GM21786 (cell line): ENCODE measurements at regions not wholly inside any gene's neighbourhood (a gene's known extent, or its start where the extent isn't known, plus 50 kb on each side); places are given as distances from the start of the nearest gene placed in this dataset.

ENCODE experiments used
- ATAC-seq: cut with Tn5 transposase; IDR thresholded peaks from one replicate; pipeline ENCODE4 v1.9.1; 2021; ENCODE audit not compliant: unreplicated experiment

DNA sequence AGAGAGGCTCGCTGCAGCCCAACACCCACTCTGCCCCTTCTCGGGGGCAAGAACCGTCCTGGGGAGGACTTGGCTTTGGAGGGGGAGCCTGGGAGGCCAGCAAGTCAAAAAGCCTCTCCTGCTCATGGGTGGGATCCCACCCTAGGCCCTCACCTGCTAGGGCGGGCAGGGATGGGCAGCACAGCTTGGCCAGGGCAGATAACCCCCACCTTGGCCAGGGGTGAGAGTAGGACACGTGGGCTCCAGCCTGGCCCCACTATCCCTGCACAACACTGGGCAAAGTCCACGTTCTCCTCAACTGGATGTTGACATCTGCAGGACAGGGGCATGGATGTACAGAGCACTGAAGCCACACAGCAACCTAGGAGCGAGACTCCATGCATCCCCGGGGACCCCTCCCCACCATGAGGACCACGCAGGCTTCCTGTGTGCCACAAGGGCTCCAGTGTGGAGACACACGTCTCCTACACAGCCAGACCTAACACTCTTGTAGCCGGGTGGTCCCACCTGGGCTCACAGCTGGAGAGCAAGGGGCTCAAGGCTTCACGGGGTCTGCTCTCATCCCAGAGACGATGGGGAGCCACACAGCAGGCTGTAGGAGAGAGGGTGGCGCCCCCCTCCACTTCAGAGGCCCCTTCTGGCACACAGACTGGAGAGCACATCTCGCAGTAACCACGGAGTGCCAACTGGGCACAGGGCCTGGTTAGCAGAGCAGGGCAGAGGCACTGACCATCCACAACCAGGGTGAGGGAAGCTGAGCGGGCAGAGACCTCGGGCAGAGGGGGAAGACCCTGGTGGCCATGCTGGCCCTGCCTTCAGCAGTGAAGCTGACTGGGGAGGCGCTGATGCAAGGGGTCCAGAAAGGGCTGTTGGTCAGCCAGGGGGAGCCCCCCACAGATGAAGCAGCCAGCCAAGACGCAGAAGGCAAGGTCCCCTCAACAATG, 171.1 kb downstream of the CRYBB2 start:
- ATAC-seq = no peak

DNA sequence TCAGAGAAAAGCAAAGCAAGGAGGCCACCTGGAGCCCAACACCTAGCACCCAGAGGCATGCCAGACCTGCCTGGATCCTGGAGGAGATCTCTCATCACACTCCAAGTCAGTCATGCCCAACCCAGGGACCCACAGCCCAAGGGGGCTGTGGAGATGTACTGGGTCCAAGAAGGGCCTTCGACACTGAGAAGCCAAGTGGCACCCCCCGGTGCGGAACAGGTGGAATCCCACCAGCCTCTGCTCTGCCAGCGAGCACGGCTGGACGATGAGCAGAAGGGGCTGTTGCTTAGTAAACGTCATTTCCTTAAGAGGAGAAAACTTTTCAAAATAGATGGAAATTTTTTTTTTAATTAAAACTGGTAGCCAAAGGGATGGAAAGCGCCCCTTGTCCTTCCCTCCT, 171.9 kb upstream of the GRK3 start:
- ATAC-seq = no peak

GRCh38 chr22:25393121-25393805, 171.2 kb upstream of the GRK3 start:
- ATAC-seq = no peak

GRCh38 chr22:25395468-25395867, 169.0 kb upstream of the GRK3 start:
- ATAC-seq = no peak

DNA sequence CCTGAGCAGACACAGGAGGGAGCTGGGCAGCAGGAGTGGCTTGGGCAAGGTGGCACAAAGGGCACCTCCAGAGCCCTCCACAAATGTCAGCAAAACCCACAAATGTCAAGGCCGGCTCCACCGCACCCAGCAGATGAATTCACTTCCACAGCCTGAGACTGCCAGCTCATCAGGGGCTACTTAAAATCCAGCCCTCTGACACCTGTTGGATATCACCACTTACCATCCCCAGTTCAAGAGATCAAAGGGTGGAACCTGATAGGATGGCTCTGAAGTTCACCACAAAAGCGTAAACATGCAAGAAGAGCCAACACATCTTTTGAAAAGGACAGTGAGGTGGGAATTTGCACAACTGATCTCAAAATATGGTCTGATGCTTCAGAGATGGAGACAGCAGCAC, 168.6 kb upstream of the GRK3 start:
- no peak for ATAC-seq

DNA sequence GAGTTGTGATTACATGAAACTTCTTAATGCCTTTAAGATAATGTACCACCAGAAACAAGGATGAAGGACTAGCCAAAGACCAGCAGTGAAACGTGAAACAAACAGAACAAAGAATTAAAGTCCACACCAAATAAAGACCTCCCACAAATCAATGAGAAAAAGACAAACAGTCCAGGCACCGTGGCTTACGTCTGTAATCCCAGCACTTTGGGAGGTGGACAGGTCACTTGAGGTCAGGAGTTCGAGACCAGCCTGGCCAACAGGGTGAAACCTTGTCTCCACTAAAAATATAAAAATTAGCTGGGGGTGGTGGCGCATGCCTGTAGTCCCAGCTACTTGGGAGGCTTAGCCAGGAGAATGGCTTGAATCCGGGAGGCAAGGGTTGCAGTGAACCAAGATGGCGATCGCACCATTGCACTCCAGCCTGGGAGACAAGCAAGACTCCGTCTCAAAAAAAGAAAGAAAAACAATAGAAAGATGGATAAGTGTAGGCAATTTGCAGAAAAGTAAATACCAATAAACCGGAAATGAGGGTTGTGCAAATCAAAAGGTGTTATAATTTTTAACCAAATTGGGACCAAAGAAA, 167.8 kb upstream of the GRK3 start:
- no peak for ATAC-seq

DNA sequence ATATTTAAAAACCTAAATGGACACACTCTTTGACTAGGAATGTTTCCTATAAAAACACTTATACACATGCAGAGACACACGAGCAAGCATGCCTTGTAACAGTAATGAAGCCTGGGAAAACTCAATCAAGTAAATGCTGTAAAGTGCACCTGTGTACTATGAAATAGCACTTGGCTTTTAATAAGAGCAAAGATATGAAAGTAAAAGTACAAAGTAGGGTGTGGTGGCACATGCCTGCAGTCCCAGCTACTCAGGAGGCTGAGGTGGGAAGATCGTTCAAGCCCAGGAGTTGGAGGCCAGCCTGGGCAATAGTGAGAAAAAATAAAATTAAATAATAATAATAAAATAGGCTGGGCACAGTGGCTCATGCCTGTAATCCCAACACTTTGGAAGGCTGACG, 166.9 kb upstream of the GRK3 start:
- no peak for ATAC-seq

- ATAC-seq = peak; percentile 49
Observed at GRCh38 chr22:25398591-25399062, 165.8 kb upstream of the GRK3 start.

DNA sequence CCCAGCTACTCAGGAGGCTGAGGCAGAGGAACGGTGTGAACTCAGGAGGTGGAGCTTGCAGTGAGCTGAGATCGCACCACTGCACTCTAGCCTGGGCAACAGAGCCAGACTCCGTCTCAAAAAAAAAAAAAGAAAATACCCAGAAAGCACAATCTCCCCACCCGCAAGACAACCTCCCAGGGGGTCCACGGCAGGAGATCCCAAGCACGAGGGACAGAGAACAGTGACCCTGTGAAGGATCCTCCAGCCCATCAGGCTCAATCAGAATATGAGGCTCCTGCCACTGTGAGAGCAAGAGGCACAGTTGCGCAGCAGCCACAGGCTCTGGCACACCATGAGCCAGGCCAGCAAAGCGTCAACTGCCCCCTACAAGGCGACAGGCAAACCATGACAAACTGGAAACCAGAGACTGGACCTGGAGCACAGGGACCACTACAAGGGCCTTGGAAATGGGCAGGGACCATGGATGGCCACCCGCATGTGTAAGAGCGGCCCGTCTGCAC, 164.8 kb upstream of the GRK3 start:
- ATAC-seq = no peak

DNA sequence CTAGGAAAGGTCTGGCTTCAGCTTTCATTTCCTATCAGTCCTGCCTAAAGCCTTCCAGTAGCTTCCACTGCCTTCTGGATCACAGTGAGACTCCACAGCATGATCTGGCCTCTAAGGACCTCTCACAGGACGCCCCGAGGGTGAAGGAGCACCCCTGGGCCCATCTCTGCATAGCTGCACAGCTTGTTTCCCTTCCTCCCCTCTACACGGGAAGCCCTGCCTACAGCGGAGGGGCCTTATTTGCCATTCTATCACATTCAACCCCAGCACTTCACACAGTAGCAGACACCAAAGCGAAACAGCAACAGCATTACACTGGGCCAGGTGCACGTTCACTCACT, 162.3 kb upstream of the GRK3 start:
- no peak for ATAC-seq

DNA sequence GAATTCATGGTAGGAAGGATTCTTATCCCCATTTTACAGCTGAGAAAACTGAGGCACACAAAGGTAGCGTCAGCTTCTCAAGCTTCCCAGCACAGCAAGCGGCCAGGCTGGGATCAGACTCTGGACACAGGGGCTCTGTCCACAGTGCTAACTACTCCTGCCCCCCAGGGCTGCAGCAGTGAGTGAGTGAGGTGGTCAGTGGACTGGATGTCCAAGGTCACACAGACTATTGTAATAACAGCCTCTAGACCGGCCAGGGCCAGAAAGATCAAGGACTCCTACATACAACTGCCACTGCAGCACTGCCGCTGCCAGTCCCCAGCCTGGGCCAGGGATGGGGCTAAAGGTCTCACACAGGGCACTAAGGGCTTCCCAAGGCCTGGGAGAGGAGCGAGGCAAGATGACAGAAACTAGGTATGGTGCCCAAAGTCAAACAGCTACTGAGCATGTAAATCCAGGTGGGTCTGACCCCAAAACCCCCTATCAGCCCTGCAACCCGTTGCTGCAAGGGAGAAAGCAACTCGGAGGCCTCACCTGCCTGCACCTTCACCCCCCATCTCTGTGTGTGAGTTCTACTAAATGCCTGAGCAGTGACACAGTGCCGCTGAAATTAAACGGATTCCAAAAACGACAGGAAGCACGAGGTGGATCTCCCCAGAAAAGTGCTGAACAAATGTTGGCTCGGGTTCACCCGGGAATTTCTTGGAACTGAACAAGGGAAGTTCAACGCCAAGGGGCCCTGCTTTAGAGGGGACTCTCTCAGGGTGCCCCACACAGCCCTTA, 161.8 kb upstream of the GRK3 start:
- no peak for ATAC-seq

DNA sequence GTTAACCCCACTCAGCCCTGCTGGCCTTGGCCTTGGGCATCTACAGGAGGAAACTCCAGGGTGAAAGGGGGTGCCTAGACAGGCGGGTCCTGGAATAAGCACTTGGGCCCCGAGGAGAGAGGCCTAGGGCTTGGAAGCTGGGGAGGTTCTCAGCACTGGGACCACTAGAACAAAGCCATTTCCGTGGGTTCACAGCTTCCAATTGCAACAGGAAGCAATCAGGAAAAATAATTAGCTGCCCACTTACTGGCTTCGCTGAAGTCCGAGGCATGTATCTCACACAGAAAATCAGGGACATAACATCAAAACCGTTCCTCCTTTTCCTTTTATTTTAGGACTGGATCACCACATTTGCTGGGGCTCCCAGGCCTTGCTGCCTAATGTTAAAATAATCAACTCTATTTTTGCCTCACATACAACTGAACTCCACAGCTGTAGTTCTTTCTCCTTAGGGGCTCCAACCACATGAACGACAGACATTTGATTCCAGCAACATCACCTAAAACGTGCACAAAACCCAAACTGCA, 161.1 kb upstream of the GRK3 start:
- no peak for ATAC-seq

DNA sequence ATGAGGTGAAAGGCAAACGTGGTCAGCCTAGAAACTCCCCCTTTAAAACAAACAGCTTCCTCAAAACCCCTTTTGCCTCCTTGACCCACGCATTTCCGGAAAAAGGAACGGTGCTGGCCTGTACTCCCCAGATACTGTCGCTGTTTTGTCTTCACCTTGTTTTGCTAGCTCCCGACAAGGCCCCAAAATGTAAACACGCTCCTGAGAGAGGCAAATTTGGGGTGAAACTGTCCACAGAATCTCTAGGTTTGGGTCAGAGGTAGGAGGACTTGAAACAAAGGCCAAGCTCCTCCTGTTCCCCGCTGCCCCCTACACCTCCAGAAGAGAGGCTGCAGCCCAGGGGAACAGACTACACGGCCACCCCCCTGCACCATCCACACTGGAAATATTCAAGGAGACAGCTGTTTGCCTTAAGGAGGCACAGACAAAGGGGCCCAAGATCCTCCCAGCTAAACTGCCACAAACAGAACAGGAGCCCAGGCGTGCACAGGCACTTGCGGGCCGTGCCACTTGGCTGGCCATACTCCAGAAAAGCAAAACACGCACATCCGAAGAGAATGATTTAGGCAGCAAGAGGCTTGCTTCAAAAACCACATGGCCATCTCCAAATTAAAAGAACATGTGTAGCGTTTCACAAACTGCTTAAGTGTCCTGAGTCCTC, 160.5 kb upstream of the GRK3 start:
- ATAC-seq = no peak

- ATAC-seq = no peak
Observed at GRCh38 chr22:25404556-25404927, 159.9 kb upstream of the GRK3 start.

- no peak for ATAC-seq
Observed at GRCh38 chr22:25404928-25405816, 159.3 kb upstream of the GRK3 start.

GRCh38 chr22:25405841-25406509, 158.5 kb upstream of the GRK3 start:
- no peak for ATAC-seq

DNA sequence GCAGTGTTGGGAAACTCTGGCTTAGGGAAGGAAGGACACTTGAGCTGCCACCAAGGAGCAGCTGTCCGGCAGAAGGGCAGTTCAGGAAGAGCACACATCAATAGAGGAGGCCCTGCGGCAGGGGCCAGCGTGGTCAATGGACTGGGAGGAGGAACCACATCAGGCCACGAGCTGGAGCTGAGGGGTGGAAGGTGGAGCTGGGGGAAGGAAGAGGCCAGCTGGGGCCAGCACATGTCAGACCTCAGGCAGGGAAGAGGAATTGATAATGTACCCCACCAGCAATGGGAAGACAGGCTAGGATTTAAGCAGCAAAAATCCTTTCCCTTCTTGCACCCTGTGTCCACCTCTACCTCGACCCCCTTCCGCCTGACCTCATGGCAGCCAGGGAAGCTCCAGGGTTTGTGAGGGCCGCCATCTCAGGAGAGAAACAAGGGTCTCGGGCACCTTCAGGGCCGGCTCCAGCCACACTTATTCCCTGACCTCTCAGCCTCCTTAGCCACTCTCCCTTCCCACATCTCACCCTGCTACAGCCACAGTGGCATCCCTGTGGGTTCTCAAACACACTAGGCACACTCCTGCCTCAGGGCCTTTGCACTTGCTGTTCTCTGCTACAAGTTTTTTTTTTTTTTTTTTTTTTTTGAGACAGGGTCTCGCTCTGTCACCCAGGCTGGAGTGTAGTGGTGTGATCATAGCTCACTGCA, 157.8 kb upstream of the GRK3 start:
- no peak for ATAC-seq

DNA sequence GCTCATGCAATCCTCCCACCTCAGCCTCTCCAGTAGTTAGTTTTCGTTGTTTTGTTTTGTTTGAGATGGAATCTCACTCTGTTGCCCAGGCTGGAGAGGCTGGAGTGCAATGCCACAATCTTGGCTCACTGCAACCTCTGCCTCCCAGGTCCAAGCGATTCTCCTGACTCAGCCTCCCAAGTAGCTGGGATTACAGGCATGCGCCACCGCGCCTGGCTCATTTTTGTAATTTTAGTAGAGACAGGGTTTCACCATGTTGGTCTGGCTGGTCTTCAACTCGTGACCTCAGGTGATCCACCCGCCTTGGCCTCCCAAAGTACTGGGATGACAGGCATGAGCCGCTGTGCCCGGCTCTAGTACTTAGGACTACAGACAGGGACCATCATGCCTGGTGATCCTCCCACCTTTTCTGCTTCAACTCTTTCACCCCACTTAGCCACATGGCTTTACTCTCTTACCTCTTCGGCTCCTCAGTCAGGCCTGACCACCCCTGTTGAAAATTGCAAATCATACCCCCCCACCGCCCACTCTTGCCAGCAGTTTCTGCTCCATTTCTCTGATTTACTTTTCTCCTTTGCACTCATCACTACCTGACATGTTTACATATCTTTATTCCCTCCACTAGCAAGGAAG, 157.1 kb upstream of the GRK3 start:
- ATAC-seq = no peak
